Fibroblast of lung (primary cell): ENCODE measurements at regions not wholly inside any gene's neighbourhood (a gene's known extent, or its start where the extent isn't known, plus 50 kb on each side); places are given as distances from the start of the nearest gene placed in this dataset.

Experiments used
- EZH2 ChIP-seq: IDR thresholded peaks from 2 replicates; pipeline ENCODE4 v1.5.1; 2012; ENCODE audit warnings: low read length, control low read depth, mild to moderate bottlenecking; ENCODE audit errors: missing control alignments
- TF ChIP-seq, protein P1 (sequence below), 2 donors: IDR thresholded peaks in 1 of 2; conservative IDR thresholded peaks in 1 of 2; 1 replicate in 1 of 2; 2 replicates in 1 of 2; pipeline ENCODE4 v1.5.1; 2011 to 2012; ENCODE audit warnings: low read length in 2 of 2, control low read depth in 1 of 2, inconsistent platforms in 1 of 2, low read depth in 1 of 2, mild to moderate bottlenecking in 1 of 2

DNA sequence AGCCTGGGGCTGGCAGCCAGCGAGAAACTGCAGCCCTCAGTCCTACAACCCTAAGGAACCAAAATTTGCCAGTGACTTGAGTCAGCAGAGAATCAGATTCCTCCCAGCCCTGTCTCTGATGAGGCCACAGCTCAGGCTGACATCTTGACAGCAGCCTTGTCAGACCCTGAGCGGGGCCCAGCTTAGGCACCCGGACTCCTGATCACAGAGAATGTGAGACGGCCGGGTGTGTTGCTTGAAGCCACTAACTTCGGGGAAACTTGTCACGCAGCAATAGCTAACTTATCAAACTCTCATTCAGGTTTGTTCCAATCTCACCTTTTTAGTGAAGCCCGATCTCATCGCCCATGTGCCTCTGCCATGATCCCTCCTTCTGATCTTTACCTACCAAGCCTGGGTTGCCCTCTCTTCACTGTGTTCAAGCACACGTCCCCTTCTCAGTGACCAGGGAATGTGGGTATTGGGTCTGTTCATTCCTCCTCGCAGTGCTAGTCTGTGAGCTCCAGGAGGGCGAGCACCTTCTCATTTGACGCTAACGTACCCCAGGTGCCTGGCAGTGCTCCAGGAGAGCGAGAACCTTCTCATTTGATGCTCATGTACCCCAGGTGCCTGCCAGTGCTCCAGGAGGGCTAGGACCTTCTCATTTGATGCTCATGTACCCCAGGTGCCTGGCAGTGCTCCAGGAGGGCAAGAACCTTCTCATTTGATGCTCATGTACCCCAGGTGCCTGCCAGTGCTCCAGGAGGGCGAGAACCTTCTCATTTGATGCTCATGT, 280.7 kb downstream of the BRD1 start:
- no peak for TF ChIP-seq EZH2
- TF ChIP-seq, protein P1, sequence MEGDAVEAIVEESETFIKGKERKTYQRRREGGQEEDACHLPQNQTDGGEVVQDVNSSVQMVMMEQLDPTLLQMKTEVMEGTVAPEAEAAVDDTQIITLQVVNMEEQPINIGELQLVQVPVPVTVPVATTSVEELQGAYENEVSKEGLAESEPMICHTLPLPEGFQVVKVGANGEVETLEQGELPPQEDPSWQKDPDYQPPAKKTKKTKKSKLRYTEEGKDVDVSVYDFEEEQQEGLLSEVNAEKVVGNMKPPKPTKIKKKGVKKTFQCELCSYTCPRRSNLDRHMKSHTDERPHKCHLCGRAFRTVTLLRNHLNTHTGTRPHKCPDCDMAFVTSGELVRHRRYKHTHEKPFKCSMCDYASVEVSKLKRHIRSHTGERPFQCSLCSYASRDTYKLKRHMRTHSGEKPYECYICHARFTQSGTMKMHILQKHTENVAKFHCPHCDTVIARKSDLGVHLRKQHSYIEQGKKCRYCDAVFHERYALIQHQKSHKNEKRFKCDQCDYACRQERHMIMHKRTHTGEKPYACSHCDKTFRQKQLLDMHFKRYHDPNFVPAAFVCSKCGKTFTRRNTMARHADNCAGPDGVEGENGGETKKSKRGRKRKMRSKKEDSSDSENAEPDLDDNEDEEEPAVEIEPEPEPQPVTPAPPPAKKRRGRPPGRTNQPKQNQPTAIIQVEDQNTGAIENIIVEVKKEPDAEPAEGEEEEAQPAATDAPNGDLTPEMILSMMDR (conservative IDR thresholded peaks at IDR 0.05 in 1 of 2, IDR thresholded peaks at IDR 0.05 in 1 of 2; ENCODE audit: low read depth in 1 of 2, low read length in 2 of 2): no peak
